Pancreas (tissue), 10 donors: ENCODE measurements at regions not wholly inside any gene's neighbourhood (a gene's known extent, or its start where the extent isn't known, plus 50 kb on each side); places are given as distances from the start of the nearest gene placed in this dataset.
A peak's percentile ranks its signal among the peaks of the same experiment; 100 is the strongest.

Source experiments
- ATAC-seq, 4 donors: fragments of 200-7000 bp; cut with Tn5 transposase; one replicate each; pipeline versions ENCODE4 v1.8.0 to v1.9.1; 2020; ENCODE audit warnings: mild to moderate bottlenecking in 4 of 4, moderate library complexity in 4 of 4
- DNase-seq, 6 donors: peaks; one replicate each; pipeline ENCODE4 v3.0.0-alpha.2; 2020
- FAIRE-seq: peaks from 2 replicates; lab custom pipeline; 2012; peaks lifted over from hg19 to GRCh38; lab: Jason Lieb, UNC
- H3K27ac ChIP-seq, 4 donors: fragments of 200-600 bp; sonication (generic); 1 replicate in 3 of 4; 2 replicates in 1 of 4; pipeline versions ENCODE4 v1.5.0 to v1.8.0; 2020
- H3K27me3 ChIP-seq, 4 donors: fragments of 200-600 bp; one replicate each; pipeline ENCODE4 v1.8.0; 2021
- H3K36me3 ChIP-seq, 3 donors: fragments of 200-600 bp; sonication (generic) in 1 of 3; one replicate each; pipeline versions ENCODE4 v1.5.0 to v1.8.0; 2020 to 2021
- H3K4me1 ChIP-seq, 3 donors: fragments of 200-600 bp; one replicate each; pipeline ENCODE4 v1.8.0; 2021
- H3K4me3 ChIP-seq, 4 donors: fragments of 200-600 bp; sonication (generic) in 2 of 4; one replicate each; pipeline versions ENCODE4 v1.5.0 to v1.8.0; 2020 to 2021
- H3K9me3 ChIP-seq, 4 donors: fragments of 200-600 bp; one replicate each; pipeline ENCODE4 v1.8.0; 2021
- CTCF ChIP-seq, 4 donors: fragments of 200-600 bp; sonication (generic) in 3 of 4; IDR thresholded peaks; one replicate each; pipeline versions ENCODE4 v1.5.0 to v1.8.0; 2021; ENCODE audit warnings: antibody characterized with exemption in 4 of 4
- WGBS, 2 donors: extraction: QIAGEN DNeasy Blood & Tissue Kit; methylation state at CpG; one replicate each; pipeline ENCODE4 v1.1.7; 2013; 5-methylcytosine and 5-hydroxymethylcytosine counted together
- intact Hi-C, 3 donors: fragments of 100-400 bp; cut with DNase I; formaldehyde crosslinking; loops; one replicate each; pipeline versions ENCODE4 v1.11.1 to v1.14.2; 2022
- donor health status: healthy with polysubstance abuse.
- donor health status: DM: no; HTN: no; CAD: no; lungs with moderate emphysema.
- donor health status: DM: no; HTN: no; CAD: no.
- donor health status: control.
- donor health status: control.
- donor health status: Bipolar disorder and iron deficiency.
- donor health status: DM: yes; HTN: yes; CAD: no.
- donor health status: DM: no; HTN: no; CAD: no.
- donor health status: DM: no; HTN: no; CAD: no.
- donor health status: DM: yes; HTN: yes; CAD: no.

DNA sequence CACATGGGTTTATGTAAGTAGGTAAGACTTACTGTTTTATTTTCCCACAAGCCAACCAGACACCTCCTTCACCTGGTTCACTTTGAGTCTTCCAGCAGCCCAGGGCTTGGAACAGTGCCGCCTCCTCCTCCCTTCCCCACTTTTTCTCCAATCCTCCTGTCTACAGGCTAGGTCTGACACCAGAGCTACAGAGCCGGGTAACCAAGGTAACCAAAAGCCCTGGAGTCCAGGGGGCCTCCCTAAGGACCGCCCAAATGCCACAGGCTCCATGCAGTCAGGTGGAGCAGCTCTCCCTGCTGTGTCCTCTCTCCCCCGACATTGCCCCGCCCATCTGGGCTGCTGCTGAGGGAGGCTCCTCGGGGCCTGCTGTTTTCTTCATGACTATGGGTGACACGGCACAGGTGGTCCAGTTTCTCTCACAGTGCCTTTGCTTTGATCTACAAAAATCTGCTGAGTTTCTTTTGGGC is 138.0 kb upstream of the EFNA5 start:
- no peak for TF ChIP-seq CTCF (IDR thresholded peaks at IDR 0.05)
- Histone ChIP-seq H3K4me1 (no peaks in the 10 kb centered on the region), H3K27me3 (no peaks in the 10 kb centered on the region), H3K27ac (no peak overlapping the region), H3K4me3 (no peak overlapping the region), H3K36me3 (no peaks in the 10 kb centered on the region), H3K9me3 (no peaks in the 10 kb centered on the region)
- WGBS, 2 donors = 54 to 56% methylated on average over 7 of the region's 7 CpGs
- intact Hi-C loops = no loop called here
- DNase-seq = peak in 2 of 6 donors; percentile 14 to 42
- peak in 3 of 4 donors; percentile 46 to 90 (median 82) for ATAC-seq
- no peak for FAIRE-seq

DNA sequence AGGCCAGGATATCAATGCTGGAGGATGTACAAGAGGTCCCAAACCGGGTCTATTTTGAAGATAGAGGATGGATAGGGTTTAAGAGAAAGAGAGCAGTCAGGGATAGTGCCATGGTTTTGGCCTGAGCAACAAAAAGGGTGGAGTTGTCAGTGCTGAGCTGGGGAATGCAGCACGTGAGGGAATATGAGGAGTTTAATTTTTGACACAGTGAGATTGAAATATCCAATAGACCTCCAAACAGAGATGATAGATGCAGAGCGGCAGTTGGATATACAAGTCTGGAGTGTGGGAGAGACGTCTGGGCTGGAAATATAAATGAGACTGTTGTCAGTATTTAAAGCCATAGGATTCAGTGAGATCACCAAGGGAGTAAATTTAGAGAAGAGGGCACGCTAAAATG is 136.7 kb upstream of the EFNA5 start:
- no peaks in the 10 kb centered on the region for H3K36me3 ChIP-seq
- ATAC-seq (no peak), DNase-seq (no peak), FAIRE-seq (no peak)
- 69 to 71% methylated on average over 5 of the region's 5 CpGs for WGBS, 2 donors
- no peaks in the 10 kb centered on the region for H3K27me3 ChIP-seq
- intact Hi-C loops = no loop called here
- H3K27ac ChIP-seq = no peak overlapping the region
- H3K4me1 ChIP-seq = no peaks in the 10 kb centered on the region
- H3K4me3 ChIP-seq = no peak overlapping the region
- no peaks in the 10 kb centered on the region for H3K9me3 ChIP-seq
- no peak for TF ChIP-seq CTCF (IDR thresholded peaks at IDR 0.05)

- intact Hi-C loops = no loop called here
- H3K27ac ChIP-seq = no peak overlapping the region
- FAIRE-seq (no peak), ATAC-seq (peak in 2 of 4 donors; percentile 40 to 70), DNase-seq (no peak)
- H3K9me3 ChIP-seq = no peaks in the 10 kb centered on the region
- 78 to 82% methylated on average over 1 of the region's 1 CpG for WGBS, 2 donors
- H3K36me3 ChIP-seq = no peaks in the 10 kb centered on the region
- H3K4me1 ChIP-seq = no peaks in the 10 kb centered on the region
- H3K4me3 ChIP-seq = no peak overlapping the region
- TF ChIP-seq CTCF (IDR thresholded peaks at IDR 0.05) = no peak
- no peaks in the 10 kb centered on the region for H3K27me3 ChIP-seq
These were observed 136.0 kb upstream of the EFNA5 start for GRCh38 chr5:107806705-107807104.

GRCh38 chr5:107806271-107806670 is 135.5 kb upstream of the EFNA5 start:
- DNase-seq (no peak), ATAC-seq (no peak)

More at GRCh38 chr5:107806271-107806670, 135.5 kb upstream of the EFNA5 start:
- WGBS, 2 donors = 78 to 84% methylated on average over 5 of the region's 5 CpGs
- Histone ChIP-seq H3K4me1 (no peaks in the 10 kb centered on the region), H3K4me3 (no peak overlapping the region), H3K9me3 (no peaks in the 10 kb centered on the region), H3K27ac (no peak overlapping the region), H3K27me3 (no peaks in the 10 kb centered on the region), H3K36me3 (no peaks in the 10 kb centered on the region)
- TF ChIP-seq CTCF (IDR thresholded peaks at IDR 0.05) = no peak
- intact Hi-C loops = no loop called here
- no peak for FAIRE-seq
